ENCODE measurements at regions not wholly inside any gene's neighbourhood (a gene's known extent, or its start where the extent isn't known, plus 50 kb on each side); places are given as distances from the start of the nearest gene placed in this dataset.
"Not testable (repeated sequence)": the region's sequence is repeated elsewhere in the genome, so short reads cannot be mapped to it uniquely, and the experiment has no call there.

GRCh38 chr3:194058753-194059152 is 77.2 kb upstream of the HES1 start:
- peak overlapping the region in 3 of 21 experiments; percentile 8 to 14 (median 12) for H3K27ac ChIP-seq
- H3K4me3 ChIP-seq: no peak overlapping the region

- Histone ChIP-seq H3K27ac (no peak overlapping the region), H3K4me3 (no peak overlapping the region)
These were observed 74.4 kb upstream of the HES1 start for GRCh38 chr3:194061421-194062030.

GRCh38 chr3:194062830-194063229 is 73.1 kb upstream of the HES1 start:
- Histone ChIP-seq H3K27ac (no peak overlapping the region), H3K4me3 (no peak overlapping the region)

GRCh38 chr3:194064380-194065332 is 71.3 kb upstream of the HES1 start:
- Histone ChIP-seq H3K4me3 (no peak overlapping the region), H3K27ac (no peak overlapping the region)

GRCh38 chr3:194067327-194067726 is 68.6 kb upstream of the HES1 start:
- not testable (repeated sequence) for H3K27ac ChIP-seq, H3K4me3 ChIP-seq

GRCh38 chr3:194067949-194068362 is 68.0 kb upstream of the HES1 start:
- no peak overlapping the region for H3K4me3 ChIP-seq
- H3K27ac ChIP-seq: no peak overlapping the region

- no peak overlapping the region for H3K4me3 ChIP-seq
- peak overlapping the region in 17 of 21 experiments; percentile 18 to 87 (median 72) for H3K27ac ChIP-seq
These were observed 66.3 kb upstream of the HES1 start for GRCh38 chr3:194069421-194070219.

GRCh38 chr3:194070220-194070633 is 65.7 kb upstream of the HES1 start:
- peak overlapping the region in 5 of 7 experiments; percentile 26 to 42 (median 32) for H3K4me3 ChIP-seq

GRCh38 chr3:194070634-194071409 is 65.1 kb upstream of the HES1 start:
- Histone ChIP-seq H3K4me3 (peak overlapping the region; percentile 20 to 42 (median 30)), H3K27ac (peak overlapping the region; percentile 23 to 87 (median 70))

More at GRCh38 chr3:194070220-194070633, 65.7 kb upstream of the HES1 start:
- H3K27ac ChIP-seq: peak overlapping the region; percentile 18 to 87 (median 70)

GRCh38 chr3:194072097-194072428 is 63.9 kb upstream of the HES1 start:
- peak overlapping the region in 3 of 21 experiments; percentile 31 to 87 (median 84) for H3K27ac ChIP-seq
- H3K4me3 ChIP-seq: no peak overlapping the region

GRCh38 chr3:194072691-194073279 is 63.2 kb upstream of the HES1 start:
- no peak overlapping the region for H3K27ac ChIP-seq
- H3K4me3 ChIP-seq: no peak overlapping the region

- no peak overlapping the region for H3K4me3 ChIP-seq
These were observed 62.0 kb upstream of the HES1 start for GRCh38 chr3:194073926-194074325.

GRCh38 chr3:194075088-194075615 is 60.8 kb upstream of the HES1 start:
- Histone ChIP-seq H3K4me3 (no peak overlapping the region), H3K27ac (no peak overlapping the region)

More at GRCh38 chr3:194073926-194074325, 62.0 kb upstream of the HES1 start:
- H3K27ac ChIP-seq: no peak overlapping the region

- no peak overlapping the region for H3K4me3 ChIP-seq
These were observed 60.0 kb upstream of the HES1 start for GRCh38 chr3:194075802-194076460.

GRCh38 chr3:194076475-194076874 is 59.5 kb upstream of the HES1 start:
- no peak overlapping the region for H3K4me3 ChIP-seq
- no peak overlapping the region for H3K27ac ChIP-seq

More at GRCh38 chr3:194075802-194076460, 60.0 kb upstream of the HES1 start:
- no peak overlapping the region for H3K27ac ChIP-seq

GRCh38 chr3:194077602-194078001 is 58.3 kb upstream of the HES1 start:
- no peak overlapping the region for H3K4me3 ChIP-seq
- no peak overlapping the region for H3K27ac ChIP-seq

- H3K27ac ChIP-seq: no peak overlapping the region
- H3K4me3 ChIP-seq: no peak overlapping the region
These were observed 57.7 kb upstream of the HES1 start for GRCh38 chr3:194078045-194078821.
